GM10266 (cell line): ENCODE measurements at regions not wholly inside any gene's neighbourhood (a gene's known extent, or its start where the extent isn't known, plus 50 kb on each side); places are given as distances from the start of the nearest gene placed in this dataset.
"Not testable (repeated sequence)": the region's sequence is repeated elsewhere in the genome, so short reads cannot be mapped to it uniquely, and the experiment has no call there.

Experiments used
- DNase-seq: peaks from one replicate; pipeline ENCODE4 v3.0.0; 2012; ENCODE audit errors: extremely low spot score
- TF ChIP-seq, protein P1 (sequence below): IDR thresholded peaks from 2 replicates; pipeline ENCODE4 v1.5.1; 2012; ENCODE audit warnings: mild to moderate bottlenecking, low read depth; ENCODE audit not compliant: control insufficient read depth, insufficient read depth; ENCODE audit errors: missing control alignments

DNA sequence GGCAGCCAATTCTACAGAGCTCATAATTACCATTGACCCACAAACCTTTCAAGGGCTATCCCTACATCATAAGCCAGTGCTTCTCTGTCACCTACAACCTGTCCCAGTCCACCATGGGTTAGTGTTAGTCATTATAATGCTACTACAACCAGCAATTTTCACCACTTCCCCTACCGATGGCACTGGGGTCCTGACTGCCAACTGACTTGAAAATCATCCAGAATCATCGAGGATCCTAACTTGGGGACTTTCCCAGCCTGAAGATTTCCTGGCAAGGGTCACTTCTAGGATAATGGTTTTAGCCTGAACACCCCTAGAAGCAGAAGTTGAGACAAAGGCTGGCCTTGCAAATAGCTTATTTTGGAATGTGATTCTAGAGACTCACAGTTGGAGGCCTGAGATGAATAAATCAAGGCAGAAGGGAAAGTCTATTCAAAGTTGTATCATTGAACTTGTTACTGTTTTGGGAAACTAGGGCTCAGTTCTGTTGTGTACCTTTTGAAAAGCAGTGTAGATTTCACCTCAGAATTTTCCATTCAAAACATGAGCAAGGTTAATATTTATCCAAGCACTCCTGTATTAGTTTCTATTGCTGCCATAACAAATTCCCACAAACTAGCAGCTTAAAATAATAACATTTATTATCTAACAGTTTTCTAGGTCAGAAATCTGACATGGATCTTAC is 633.0 kb downstream of the LRRC70 start:
- no peak for DNase-seq
- TF ChIP-seq, protein P1, sequence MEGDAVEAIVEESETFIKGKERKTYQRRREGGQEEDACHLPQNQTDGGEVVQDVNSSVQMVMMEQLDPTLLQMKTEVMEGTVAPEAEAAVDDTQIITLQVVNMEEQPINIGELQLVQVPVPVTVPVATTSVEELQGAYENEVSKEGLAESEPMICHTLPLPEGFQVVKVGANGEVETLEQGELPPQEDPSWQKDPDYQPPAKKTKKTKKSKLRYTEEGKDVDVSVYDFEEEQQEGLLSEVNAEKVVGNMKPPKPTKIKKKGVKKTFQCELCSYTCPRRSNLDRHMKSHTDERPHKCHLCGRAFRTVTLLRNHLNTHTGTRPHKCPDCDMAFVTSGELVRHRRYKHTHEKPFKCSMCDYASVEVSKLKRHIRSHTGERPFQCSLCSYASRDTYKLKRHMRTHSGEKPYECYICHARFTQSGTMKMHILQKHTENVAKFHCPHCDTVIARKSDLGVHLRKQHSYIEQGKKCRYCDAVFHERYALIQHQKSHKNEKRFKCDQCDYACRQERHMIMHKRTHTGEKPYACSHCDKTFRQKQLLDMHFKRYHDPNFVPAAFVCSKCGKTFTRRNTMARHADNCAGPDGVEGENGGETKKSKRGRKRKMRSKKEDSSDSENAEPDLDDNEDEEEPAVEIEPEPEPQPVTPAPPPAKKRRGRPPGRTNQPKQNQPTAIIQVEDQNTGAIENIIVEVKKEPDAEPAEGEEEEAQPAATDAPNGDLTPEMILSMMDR: no peak

DNA sequence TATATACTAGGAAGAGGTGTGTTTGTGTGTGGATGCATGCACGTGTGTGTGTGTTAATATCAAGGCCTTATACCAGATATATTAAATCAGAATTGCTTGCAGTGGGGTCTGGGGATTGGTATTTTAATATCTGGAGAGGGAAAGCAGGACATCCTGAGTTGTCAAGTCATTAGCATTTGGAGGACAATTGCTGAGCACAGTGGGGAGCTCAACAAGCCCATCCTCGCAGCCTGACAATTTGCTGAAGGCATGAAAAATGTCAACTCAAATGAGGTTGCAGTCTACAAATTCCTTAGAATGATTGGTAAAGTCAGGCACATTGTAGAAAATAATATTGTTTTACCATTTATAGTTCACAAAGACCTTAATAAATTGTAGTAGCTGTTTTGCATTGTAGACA is 627.4 kb downstream of the LRRC70 start:
- no peak for DNase-seq

GRCh38 chr5:63201738-63202137 is 623.1 kb downstream of the LRRC70 start:
- DNase-seq: no peak
- TF ChIP-seq, protein P1: no peak

More for the DNA sequence above, 627.4 kb downstream of the LRRC70 start:
- TF ChIP-seq, protein P1: no peak

DNA sequence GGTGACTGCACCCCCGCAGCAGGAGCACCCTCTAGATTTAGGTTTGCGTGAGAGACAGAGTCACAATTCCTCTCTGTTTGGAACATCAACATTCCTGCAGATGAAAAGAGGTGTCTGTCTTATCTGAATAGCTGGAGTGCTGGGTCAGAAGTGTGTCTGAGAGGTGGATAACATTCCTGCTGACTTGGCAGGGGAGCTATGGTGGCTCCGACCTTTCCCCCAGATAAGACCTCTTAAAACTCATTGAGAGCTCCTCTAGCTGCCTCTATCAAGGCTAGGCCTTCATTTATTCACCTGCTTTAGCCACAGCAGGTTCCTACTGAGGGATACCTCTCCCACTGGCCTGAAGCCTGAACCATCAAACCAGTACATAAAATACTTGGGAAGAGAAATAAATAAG is 615.5 kb downstream of the LRRC70 start:
- DNase-seq: no peak
- TF ChIP-seq, protein P1: no peak

DNA sequence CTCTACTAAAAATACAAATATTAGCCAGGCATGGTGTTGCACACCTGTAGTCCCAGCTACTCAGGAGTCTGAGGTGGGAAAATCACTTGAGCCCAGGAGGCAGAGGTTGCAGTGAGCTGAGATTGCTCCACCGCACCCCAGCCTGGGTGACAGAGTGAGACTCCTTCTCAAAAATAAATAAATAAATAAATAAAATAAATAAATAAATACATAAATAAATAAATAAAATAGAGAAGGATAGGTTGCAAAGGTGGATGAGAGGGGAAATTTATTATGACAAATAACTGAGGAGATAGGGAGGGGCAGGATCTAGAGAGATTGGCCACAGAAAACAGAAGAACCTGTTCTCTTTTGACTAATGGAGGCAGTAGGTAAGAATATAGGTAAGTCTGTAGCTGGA is 601.6 kb downstream of the LRRC70 start:
- DNase-seq: not testable (repeated sequence)

- no peak for DNase-seq
- TF ChIP-seq, protein P1: no peak
Observed at GRCh38 chr5:63175850-63176249, 597.2 kb downstream of the LRRC70 start.

DNA sequence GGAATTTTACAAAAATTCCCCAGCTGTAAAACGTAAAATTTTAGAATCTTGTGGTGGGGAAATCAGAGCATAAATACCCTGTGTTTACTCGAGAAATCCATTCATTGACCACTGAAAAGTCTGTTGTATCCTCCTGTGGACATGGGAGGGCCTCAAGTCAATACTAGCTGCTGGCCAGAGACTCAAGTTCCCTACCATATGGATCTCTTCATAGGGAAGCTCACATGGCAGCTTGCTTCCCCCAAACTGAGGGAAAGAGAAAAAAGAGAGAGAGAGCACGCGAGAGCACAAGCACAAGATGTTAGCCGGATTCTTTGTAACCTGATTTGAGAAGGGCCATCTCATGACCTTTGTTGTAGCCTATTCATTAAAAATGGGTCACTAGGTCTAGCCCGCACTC is 591.9 kb downstream of the LRRC70 start:
- no peak for DNase-seq
- TF ChIP-seq, protein P1: no peak
